ENCODE measurements at regions not wholly inside any gene's neighbourhood (a gene's known extent, or its start where the extent isn't known, plus 50 kb on each side); places are given as distances from the start of the nearest gene placed in this dataset.

GRCh38 chr9:107688728-107689127, 199.2 kb upstream of the KLF4 start:
- no peak for DNase-seq (ENCODE audit: low spot score)

GRCh38 chr9:107685901-107686300, 196.3 kb upstream of the KLF4 start:
- DNase-seq (ENCODE audit: low spot score), result no peak

GRCh38 chr9:107685376-107685775, 195.8 kb upstream of the KLF4 start:
- DNase-seq (ENCODE audit: low spot score), result no peak

GRCh38 chr9:107684224-107684623, 194.7 kb upstream of the KLF4 start:
- no peak for DNase-seq (ENCODE audit: low spot score)

GRCh38 chr9:107683566-107683965, 194.0 kb upstream of the KLF4 start:
- no peak for DNase-seq (ENCODE audit: low spot score)

- no peak for DNase-seq (ENCODE audit: low spot score)
Measured at GRCh38 chr9:107681988-107682387, 192.4 kb upstream of the KLF4 start.

GRCh38 chr9:107675351-107676259, 186.0 kb upstream of the KLF4 start:
- DNase-seq (ENCODE audit: low spot score), result no peak

GRCh38 chr9:107674721-107675277, 185.2 kb upstream of the KLF4 start:
- DNase-seq (ENCODE audit: low spot score), result no peak

GRCh38 chr9:107673861-107674720, 184.5 kb upstream of the KLF4 start:
- no peak for DNase-seq (ENCODE audit: low spot score)

GRCh38 chr9:107671588-107671987, 182.0 kb upstream of the KLF4 start:
- no peak for DNase-seq (ENCODE audit: low spot score)

- no peak for DNase-seq (ENCODE audit: low spot score)
Measured at GRCh38 chr9:107669422-107669821, 179.9 kb upstream of the KLF4 start.

- no peak for DNase-seq (ENCODE audit: low spot score)
Measured at GRCh38 chr9:107667231-107668070, 177.9 kb upstream of the KLF4 start.

GRCh38 chr9:107665057-107665456, 175.5 kb upstream of the KLF4 start:
- DNase-seq (ENCODE audit: low spot score), result no peak

GRCh38 chr9:107660976-107661375, 171.4 kb upstream of the KLF4 start:
- DNase-seq (ENCODE audit: low spot score), result no peak

GRCh38 chr9:107653263-107653821, 163.8 kb upstream of the KLF4 start:
- no peak for DNase-seq (ENCODE audit: low spot score)

- DNase-seq (ENCODE audit: low spot score), result no peak
Measured at GRCh38 chr9:107650995-107651394, 161.4 kb upstream of the KLF4 start.

- no peak for DNase-seq (ENCODE audit: low spot score)
Measured at GRCh38 chr9:107650321-107650720, 160.8 kb upstream of the KLF4 start.

- no peak for DNase-seq (ENCODE audit: low spot score)
Measured at GRCh38 chr9:107648153-107648715, 158.7 kb upstream of the KLF4 start.

GRCh38 chr9:107647611-107648010, 158.0 kb upstream of the KLF4 start:
- DNase-seq (ENCODE audit: low spot score), result no peak

GRCh38 chr9:107647141-107647540, 157.6 kb upstream of the KLF4 start:
- no peak for DNase-seq (ENCODE audit: low spot score)

GRCh38 chr9:107645464-107645833, 155.9 kb upstream of the KLF4 start:
- no peak for DNase-seq (ENCODE audit: low spot score)
